HEK293 (cell line): ENCODE measurements at regions not wholly inside any gene's neighbourhood (a gene's known extent, or its start where the extent isn't known, plus 50 kb on each side); places are given as distances from the start of the nearest gene placed in this dataset.

ENCODE experiments used
- CTCF ChIA-PET: fragments of 350-600 bp; formaldehyde crosslinking; extraction: SDS; loops from one replicate; lab custom pipeline; 2021; ENCODE audit warnings: antibody characterized with exemption; lab: Yijun Ruan, JAX
- POLR2A ChIA-PET: fragments of 300-600 bp; formaldehyde crosslinking; extraction: SDS; loops from one replicate; lab custom pipeline; 2020; ENCODE audit warnings: antibody characterized with exemption, inconsistent platforms; lab: Yijun Ruan, JAX
- H3K27ac ChIP-seq: fragments of 200-500 bp; sonication (Bioruptor generic); 2 replicates; pipeline ENCODE4 v1.5.1; 2014; ENCODE audit warnings: low read depth, low read length, control low read depth, inconsistent platforms; ENCODE audit errors: extremely low read depth
- H3K36me3 ChIP-seq, 2 experiments: fragments of 200-500 bp in 1 of 2; sonication (Bioruptor generic) in 1 of 2; 1 replicate in 1 of 2; 2 replicates in 1 of 2; pipeline ENCODE4 v1.5.1; 2014 to 2017; ENCODE audit warnings: inconsistent platforms in 2 of 2, low read length in 2 of 2; ENCODE audit not compliant: control insufficient read depth in 2 of 2, insufficient read depth in 1 of 2
- H3K4me1 ChIP-seq: fragments of 200-500 bp; sonication (Bioruptor generic); 2 replicates; pipeline ENCODE4 v1.5.1; 2014; ENCODE audit warnings: mild to moderate bottlenecking, low read length, inconsistent platforms; ENCODE audit not compliant: control insufficient read depth, insufficient read depth
- H3K4me3 ChIP-seq: 2 replicates; pipeline ENCODE4 v1.5.1; 2011; ENCODE audit warnings: low read depth, mild to moderate bottlenecking, control low read depth, low read length, moderate library complexity
- H3K9me3 ChIP-seq: fragments of 200-500 bp; sonication (Bioruptor generic); 2 replicates; pipeline ENCODE4 v1.5.1; 2014; ENCODE audit warnings: low read depth, low read length, inconsistent platforms; ENCODE audit not compliant: control insufficient read depth, insufficient read depth
- MYNN ChIP-seq: fragments of 450-650 bp; formaldehyde crosslinking; IDR thresholded peaks from 2 replicates; pipeline ENCODE4 v1.5.1; 2016; ENCODE audit warnings: missing biosample characterization, missing genetic modification characterization, borderline replicate concordance
- MZF1 ChIP-seq: fragments of 450-650 bp; formaldehyde crosslinking; IDR thresholded peaks from 2 replicates; pipeline ENCODE4 v1.5.1; 2017; ENCODE audit warnings: missing biosample characterization, missing genetic modification characterization, borderline replicate concordance
- TCF7L2 ChIP-seq: IDR thresholded peaks from 2 replicates; pipeline ENCODE4 v1.6.1; 2011; ENCODE audit warnings: low read depth, mild to moderate bottlenecking, inconsistent platforms, low read length, moderate library complexity, borderline replicate concordance
- YY1 ChIP-seq: fragments of 450-650 bp; formaldehyde crosslinking; IDR thresholded peaks from 2 replicates; pipeline ENCODE4 v1.5.1; 2018; ENCODE audit warnings: missing biosample characterization, missing genetic modification characterization
- ZNF530 ChIP-seq: fragments of 450-650 bp; formaldehyde crosslinking; IDR thresholded peaks from 2 replicates; pipeline ENCODE4 v1.5.1; 2016; ENCODE audit warnings: low read depth, missing biosample characterization, missing genetic modification characterization
- ZNF677 ChIP-seq: fragments of 450-650 bp; IDR thresholded peaks from 2 replicates; pipeline ENCODE4 v1.5.0; 2018; ENCODE audit warnings: missing biosample characterization, mild to moderate bottlenecking, missing genetic modification characterization, moderate library complexity
- ZSCAN23 ChIP-seq: fragments of 450-650 bp; formaldehyde crosslinking; IDR thresholded peaks from 2 replicates; pipeline ENCODE4 v1.5.1; 2016; ENCODE audit warnings: missing biosample characterization, missing genetic modification characterization
- ZSCAN30 ChIP-seq: fragments of 450-650 bp; IDR thresholded peaks from 2 replicates; pipeline ENCODE4 v1.5.1; 2018; ENCODE audit warnings: missing biosample characterization, mild to moderate bottlenecking, missing genetic modification characterization, moderate library complexity
- TF ChIP-seq, protein P1 (sequence below): fragments of 450-650 bp; formaldehyde crosslinking; IDR thresholded peaks from 2 replicates; pipeline ENCODE4 v1.5.1; 2017; ENCODE audit warnings: missing biosample characterization, missing genetic modification characterization
- TF ChIP-seq, protein P2 (sequence below): fragments of 450-650 bp; formaldehyde crosslinking; conservative IDR thresholded peaks from 2 replicates; pipeline ENCODE4 v1.5.1; 2016; ENCODE audit warnings: low read depth, missing biosample characterization, missing genetic modification characterization
- TF ChIP-seq, protein P3 (sequence below): sonication (generic); formaldehyde crosslinking; IDR thresholded peaks from 2 replicates; pipeline ENCODE4 v1.8.1; 2022; ENCODE audit warnings: mild to moderate bottlenecking, moderate library complexity, missing genetic modification reagents
- TF ChIP-seq, protein P4 (sequence below): fragments of 450-650 bp; formaldehyde crosslinking; IDR thresholded peaks from 2 replicates; pipeline ENCODE4 v1.5.1; 2016; ENCODE audit warnings: missing biosample characterization, missing genetic modification characterization, low read depth
- TF ChIP-seq, protein P5 (sequence below): fragments of 450-650 bp; formaldehyde crosslinking; IDR thresholded peaks from 2 replicates; pipeline ENCODE4 v1.5.1; 2016; ENCODE audit warnings: missing biosample characterization, missing genetic modification characterization
- TF ChIP-seq, protein P6 (sequence below): fragments of 450-650 bp; formaldehyde crosslinking; IDR thresholded peaks from 2 replicates; pipeline ENCODE4 v1.5.1; 2016; ENCODE audit warnings: missing biosample characterization, missing genetic modification characterization

DNA sequence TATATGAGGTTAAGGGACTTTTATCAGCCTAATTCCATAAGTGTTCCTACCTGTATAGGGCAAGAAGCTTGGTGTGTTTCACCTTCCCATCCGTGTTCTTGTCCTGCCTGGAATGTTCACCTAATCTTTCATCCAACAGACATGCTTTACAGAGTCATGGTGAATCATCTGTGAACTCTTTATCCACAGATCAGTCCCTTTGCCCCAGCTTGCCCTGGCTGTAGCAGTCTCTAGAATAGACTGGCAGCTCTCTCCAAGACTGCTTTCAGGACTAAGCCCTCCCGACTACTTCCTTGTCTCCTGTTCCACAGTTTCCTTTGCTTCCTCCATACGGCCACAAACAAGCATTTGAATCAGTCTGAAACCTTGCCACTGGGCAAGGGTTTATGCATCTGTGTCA is 177.9 kb upstream of the IL15 start (continued):
- TF ChIP-seq, protein P1, sequence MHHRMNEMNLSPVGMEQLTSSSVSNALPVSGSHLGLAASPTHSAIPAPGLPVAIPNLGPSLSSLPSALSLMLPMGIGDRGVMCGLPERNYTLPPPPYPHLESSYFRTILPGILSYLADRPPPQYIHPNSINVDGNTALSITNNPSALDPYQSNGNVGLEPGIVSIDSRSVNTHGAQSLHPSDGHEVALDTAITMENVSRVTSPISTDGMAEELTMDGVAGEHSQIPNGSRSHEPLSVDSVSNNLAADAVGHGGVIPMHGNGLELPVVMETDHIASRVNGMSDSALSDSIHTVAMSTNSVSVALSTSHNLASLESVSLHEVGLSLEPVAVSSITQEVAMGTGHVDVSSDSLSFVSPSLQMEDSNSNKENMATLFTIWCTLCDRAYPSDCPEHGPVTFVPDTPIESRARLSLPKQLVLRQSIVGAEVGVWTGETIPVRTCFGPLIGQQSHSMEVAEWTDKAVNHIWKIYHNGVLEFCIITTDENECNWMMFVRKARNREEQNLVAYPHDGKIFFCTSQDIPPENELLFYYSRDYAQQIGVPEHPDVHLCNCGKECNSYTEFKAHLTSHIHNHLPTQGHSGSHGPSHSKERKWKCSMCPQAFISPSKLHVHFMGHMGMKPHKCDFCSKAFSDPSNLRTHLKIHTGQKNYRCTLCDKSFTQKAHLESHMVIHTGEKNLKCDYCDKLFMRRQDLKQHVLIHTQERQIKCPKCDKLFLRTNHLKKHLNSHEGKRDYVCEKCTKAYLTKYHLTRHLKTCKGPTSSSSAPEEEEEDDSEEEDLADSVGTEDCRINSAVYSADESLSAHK = no peak
- TF ChIP-seq ZNF677 (tag by site-specific recombination) (no peak), ZSCAN23 (tag by site-specific recombination) (no peak), MZF1 (tag by site-specific recombination) (no peak), MYNN (no peak), TCF7L2 (no peak)
- TF ChIP-seq, protein P2, sequence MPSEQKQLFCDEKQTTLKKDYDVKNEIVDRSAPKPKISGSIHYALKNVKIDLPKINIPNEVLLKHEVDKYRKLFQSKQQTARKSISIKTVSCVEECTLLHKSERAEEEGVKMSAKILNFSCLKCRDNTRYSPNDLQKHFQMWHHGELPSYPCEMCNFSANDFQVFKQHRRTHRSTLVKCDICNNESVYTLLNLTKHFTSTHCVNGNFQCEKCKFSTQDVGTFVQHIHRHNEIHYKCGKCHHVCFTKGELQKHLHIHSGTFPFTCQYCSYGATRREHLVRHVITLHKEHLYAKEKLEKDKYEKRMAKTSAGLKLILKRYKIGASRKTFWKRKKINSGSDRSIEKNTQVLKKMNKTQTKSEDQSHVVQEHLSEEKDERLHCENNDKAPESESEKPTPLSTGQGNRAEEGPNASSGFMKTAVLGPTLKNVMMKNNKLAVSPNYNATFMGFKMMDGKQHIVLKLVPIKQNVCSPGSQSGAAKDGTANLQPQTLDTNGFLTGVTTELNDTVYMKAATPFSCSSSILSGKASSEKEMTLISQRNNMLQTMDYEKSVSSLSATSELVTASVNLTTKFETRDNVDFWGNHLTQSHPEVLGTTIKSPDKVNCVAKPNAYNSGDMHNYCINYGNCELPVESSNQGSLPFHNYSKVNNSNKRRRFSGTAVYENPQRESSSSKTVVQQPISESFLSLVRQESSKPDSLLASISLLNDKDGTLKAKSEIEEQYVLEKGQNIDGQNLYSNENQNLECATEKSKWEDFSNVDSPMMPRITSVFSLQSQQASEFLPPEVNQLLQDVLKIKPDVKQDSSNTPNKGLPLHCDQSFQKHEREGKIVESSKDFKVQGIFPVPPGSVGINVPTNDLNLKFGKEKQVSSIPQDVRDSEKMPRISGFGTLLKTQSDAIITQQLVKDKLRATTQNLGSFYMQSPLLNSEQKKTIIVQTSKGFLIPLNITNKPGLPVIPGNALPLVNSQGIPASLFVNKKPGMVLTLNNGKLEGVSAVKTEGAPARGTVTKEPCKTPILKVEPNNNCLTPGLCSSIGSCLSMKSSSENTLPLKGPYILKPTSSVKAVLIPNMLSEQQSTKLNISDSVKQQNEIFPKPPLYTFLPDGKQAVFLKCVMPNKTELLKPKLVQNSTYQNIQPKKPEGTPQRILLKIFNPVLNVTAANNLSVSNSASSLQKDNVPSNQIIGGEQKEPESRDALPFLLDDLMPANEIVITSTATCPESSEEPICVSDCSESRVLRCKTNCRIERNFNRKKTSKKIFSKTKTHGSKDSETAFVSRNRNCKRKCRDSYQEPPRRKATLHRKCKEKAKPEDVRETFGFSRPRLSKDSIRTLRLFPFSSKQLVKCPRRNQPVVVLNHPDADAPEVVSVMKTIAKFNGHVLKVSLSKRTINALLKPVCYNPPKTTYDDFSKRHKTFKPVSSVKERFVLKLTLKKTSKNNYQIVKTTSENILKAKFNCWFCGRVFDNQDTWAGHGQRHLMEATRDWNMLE = no peak
- TF ChIP-seq, protein P3, sequence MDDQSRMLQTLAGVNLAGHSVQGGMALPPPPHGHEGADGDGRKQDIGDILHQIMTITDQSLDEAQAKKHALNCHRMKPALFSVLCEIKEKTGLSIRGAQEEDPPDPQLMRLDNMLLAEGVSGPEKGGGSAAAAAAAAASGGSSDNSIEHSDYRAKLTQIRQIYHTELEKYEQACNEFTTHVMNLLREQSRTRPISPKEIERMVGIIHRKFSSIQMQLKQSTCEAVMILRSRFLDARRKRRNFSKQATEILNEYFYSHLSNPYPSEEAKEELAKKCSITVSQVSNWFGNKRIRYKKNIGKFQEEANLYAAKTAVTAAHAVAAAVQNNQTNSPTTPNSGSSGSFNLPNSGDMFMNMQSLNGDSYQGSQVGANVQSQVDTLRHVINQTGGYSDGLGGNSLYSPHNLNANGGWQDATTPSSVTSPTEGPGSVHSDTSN = no peak
- TF ChIP-seq, all 188 proteins: peak for 0

DNA sequence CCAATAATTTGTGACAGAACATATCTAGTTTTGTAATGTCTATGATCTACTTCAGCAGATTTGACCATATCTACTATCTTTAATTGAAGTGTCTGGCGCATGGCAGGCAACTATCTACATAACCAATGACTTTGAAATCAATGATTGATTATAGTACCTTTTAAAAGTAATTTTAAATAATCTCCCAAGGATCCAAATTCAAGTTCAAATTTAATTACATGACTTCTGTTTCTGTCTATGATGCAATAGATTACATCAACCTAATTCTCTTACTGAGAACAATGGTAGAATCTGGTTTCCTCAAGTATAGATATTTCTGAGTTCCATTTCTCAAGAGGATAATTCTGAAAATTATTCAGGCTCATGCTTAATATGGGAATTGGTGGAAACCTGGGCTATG is 177.4 kb upstream of the IL15 start:
- POLR2A ChIA-PET = no interaction called here
- H3K9me3 ChIP-seq = no peaks in the 10 kb centered on the region
- H3K4me1 ChIP-seq = no peaks in the 10 kb centered on the region
- no peak overlapping the region for H3K27ac ChIP-seq
- H3K36me3 ChIP-seq = no peaks in the 10 kb centered on the region
- TF ChIP-seq ZSCAN30 = no peak
- no peak for TF ChIP-seq YY1 (tag by site-specific recombination)
- TF ChIP-seq, protein P4, sequence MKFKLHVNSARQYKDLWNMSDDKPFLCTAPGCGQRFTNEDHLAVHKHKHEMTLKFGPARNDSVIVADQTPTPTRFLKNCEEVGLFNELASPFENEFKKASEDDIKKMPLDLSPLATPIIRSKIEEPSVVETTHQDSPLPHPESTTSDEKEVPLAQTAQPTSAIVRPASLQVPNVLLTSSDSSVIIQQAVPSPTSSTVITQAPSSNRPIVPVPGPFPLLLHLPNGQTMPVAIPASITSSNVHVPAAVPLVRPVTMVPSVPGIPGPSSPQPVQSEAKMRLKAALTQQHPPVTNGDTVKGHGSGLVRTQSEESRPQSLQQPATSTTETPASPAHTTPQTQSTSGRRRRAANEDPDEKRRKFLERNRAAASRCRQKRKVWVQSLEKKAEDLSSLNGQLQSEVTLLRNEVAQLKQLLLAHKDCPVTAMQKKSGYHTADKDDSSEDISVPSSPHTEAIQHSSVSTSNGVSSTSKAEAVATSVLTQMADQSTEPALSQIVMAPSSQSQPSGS (tag by site-specific recombination) = 0 out of 2 replicates have a peak, but pooled peaks have one; percentile 4
- CTCF ChIA-PET = no interaction called here
- no peak overlapping the region for H3K4me3 ChIP-seq

DNA sequence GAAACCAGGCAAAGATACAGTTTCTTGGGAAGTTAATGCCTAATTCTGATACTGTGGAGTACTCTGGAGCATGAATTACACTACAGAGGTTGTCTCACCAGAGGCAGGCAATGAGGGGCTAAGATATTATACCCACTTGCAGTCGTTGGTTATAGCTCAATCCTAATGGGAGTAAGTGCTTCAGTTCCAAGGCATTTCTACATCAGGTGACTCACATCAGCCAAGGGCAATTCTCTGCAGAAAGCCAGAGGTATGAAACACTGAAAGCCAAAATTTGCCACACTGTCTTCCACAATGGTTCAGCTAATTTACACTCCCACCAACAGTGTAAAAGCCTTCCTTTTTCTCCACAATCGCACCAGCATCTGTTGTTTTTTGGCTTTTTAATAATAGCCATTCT is 174.0 kb upstream of the IL15 start:
- H3K36me3 ChIP-seq = no peaks in the 10 kb centered on the region
- H3K4me3 ChIP-seq = no peak overlapping the region
- ChIA-PET CTCF (no interaction called here), POLR2A (no interaction called here)
- no peak overlapping the region for H3K27ac ChIP-seq
- H3K9me3 ChIP-seq = no peaks in the 10 kb centered on the region
- H3K4me1 ChIP-seq = no peaks in the 10 kb centered on the region
- TF ChIP-seq, protein P4 (tag by site-specific recombination) = no peak
- no peak for TF ChIP-seq ZNF530 (tag by site-specific recombination)
- TF ChIP-seq, protein P5, sequence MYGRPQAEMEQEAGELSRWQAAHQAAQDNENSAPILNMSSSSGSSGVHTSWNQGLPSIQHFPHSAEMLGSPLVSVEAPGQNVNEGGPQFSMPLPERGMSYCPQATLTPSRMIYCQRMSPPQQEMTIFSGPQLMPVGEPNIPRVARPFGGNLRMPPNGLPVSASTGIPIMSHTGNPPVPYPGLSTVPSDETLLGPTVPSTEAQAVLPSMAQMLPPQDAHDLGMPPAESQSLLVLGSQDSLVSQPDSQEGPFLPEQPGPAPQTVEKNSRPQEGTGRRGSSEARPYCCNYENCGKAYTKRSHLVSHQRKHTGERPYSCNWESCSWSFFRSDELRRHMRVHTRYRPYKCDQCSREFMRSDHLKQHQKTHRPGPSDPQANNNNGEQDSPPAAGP (tag by site-specific recombination) = no peak
- TF ChIP-seq, protein P6, sequence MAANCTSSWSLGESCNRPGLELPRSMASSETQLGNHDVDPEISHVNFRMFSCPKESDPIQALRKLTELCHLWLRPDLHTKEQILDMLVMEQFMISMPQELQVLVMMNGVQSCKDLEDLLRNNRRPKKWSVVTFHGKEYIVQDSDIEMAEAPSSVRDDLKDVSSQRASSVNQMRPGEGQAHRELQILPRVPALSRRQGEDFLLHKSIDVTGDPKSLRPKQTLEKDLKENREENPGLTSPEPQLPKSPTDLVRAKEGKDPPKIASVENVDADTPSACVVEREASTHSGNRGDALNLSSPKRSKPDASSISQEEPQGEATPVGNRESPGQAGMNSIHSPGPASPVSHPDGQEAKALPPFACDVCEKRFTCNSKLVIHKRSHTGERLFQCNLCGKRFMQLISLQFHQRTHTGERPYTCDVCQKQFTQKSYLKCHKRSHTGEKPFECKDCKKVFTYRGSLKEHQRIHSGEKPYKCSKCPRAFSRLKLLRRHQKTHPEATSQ (tag by site-specific recombination) = no peak
